Mammary epithelial cell (primary cell): ENCODE measurements at regions not wholly inside any gene's neighbourhood (a gene's known extent, or its start where the extent isn't known, plus 50 kb on each side); places are given as distances from the start of the nearest gene placed in this dataset.

ENCODE experiments used
- CTCF ChIP-seq, 2 donors: IDR thresholded peaks in 1 of 2; conservative IDR thresholded peaks in 1 of 2; 2 replicates each; pipeline ENCODE4 v1.5.1; 2011 to 2012; ENCODE audit warnings: inconsistent platforms in 2 of 2, low read length in 2 of 2, mild to moderate bottlenecking in 2 of 2, control low read depth in 1 of 2, low read depth in 1 of 2; ENCODE audit not compliant: insufficient read depth in 1 of 2; ENCODE audit errors: extremely low read depth in 1 of 2
- EZH2 ChIP-seq: IDR thresholded peaks from 2 replicates; pipeline ENCODE4 v1.6.1; 2012; ENCODE audit warnings: low read length, inconsistent platforms, borderline replicate concordance

GRCh38 chr12:63034601-63035000 lies 99.7 kb upstream of the PPM1H start:
- TF ChIP-seq CTCF (conservative IDR thresholded peaks at IDR 0.05 in 1 of 2, IDR thresholded peaks at IDR 0.05 in 1 of 2; ENCODE audit: extremely low read depth in 1 of 2, insufficient read depth in 1 of 2, low read depth in 1 of 2, low read length in 2 of 2) (no peak), EZH2 (no peak)
